Sigmoid colon (tissue), 6 donors: ENCODE measurements at regions not wholly inside any gene's neighbourhood (a gene's known extent, or its start where the extent isn't known, plus 50 kb on each side); places are given as distances from the start of the nearest gene placed in this dataset.

ENCODE experiments used
- DNase-seq: peaks from one replicate; pipeline ENCODE4 v3.0.0-alpha.2; 2019
- H3K27ac ChIP-seq, 4 donors: fragments of 200-600 bp; sonication (generic); one replicate each; pipeline ENCODE4 v1.5.1; 2016 to 2019; ENCODE audit warnings: mild to moderate bottlenecking in 1 of 4
- H3K27me3 ChIP-seq, 3 donors: fragments of 200-600 bp; sonication (generic); one replicate each; pipeline ENCODE4 v1.5.1; 2019; ENCODE audit warnings: mild to moderate bottlenecking in 1 of 3
- H3K36me3 ChIP-seq, 4 donors: fragments of 200-600 bp; sonication (generic); one replicate each; pipeline ENCODE4 v1.5.1; 2016 to 2019
- H3K4me1 ChIP-seq, 4 donors: fragments of 200-600 bp; sonication (generic); one replicate each; pipeline ENCODE4 v1.5.1; 2017 to 2019
- H3K4me3 ChIP-seq, 4 donors: fragments of 200-600 bp; sonication (generic); one replicate each; pipeline ENCODE4 v1.5.1; 2017 to 2019; ENCODE audit warnings: mild to moderate bottlenecking in 2 of 4, moderate library complexity in 1 of 4
- H3K9me3 ChIP-seq, 4 donors: fragments of 200-600 bp in 3 of 4; sonication (generic) in 3 of 4; one replicate each; pipeline versions ENCODE4 v1.5.1 to v1.6.1; 2013 to 2019
- EP300 ChIP-seq, 4 donors: sonication (generic); formaldehyde crosslinking; IDR thresholded peaks; one replicate each; pipeline ENCODE4 v1.6.1; 2017; ENCODE audit warnings: antibody characterized with exemption in 4 of 4
- POLR2A ChIP-seq, 2 donors: fragments of 450-650 bp; IDR thresholded peaks; one replicate each; pipeline ENCODE4 v1.6.1; 2016; ENCODE audit warnings: antibody characterized with exemption in 2 of 2, mild to moderate bottlenecking in 2 of 2, moderate library complexity in 2 of 2
- POLR2AphosphoS5 ChIP-seq, 4 donors: sonication (generic); formaldehyde crosslinking; IDR thresholded peaks; one replicate each; pipeline ENCODE4 v1.6.1; 2017; ENCODE audit warnings: antibody characterized with exemption in 4 of 4
- WGBS, 2 donors: extraction: QIAGEN DNeasy Blood & Tissue Kit; methylation state at CpG; one replicate each; pipeline ENCODE4 v1.1.7; 2013; 5-methylcytosine and 5-hydroxymethylcytosine counted together
- intact Hi-C: fragments of 100-400 bp; cut with DNase I; formaldehyde crosslinking; loops from one replicate; pipeline ENCODE4 v1.15.1; 2023
- TF ChIP-seq, protein P1 (sequence below), 4 experiments: fragments of 450-650 bp in 3 of 4; fragments of 200-600 bp in 1 of 4; IDR thresholded peaks; one replicate each; pipeline ENCODE4 v1.5.1; 2016 to 2019; ENCODE audit warnings: antibody characterized with exemption in 4 of 4, mild to moderate bottlenecking in 3 of 4, moderate library complexity in 2 of 4
- donor health status: healthy with polysubstance abuse.
- donor health status: healthy.

DNA sequence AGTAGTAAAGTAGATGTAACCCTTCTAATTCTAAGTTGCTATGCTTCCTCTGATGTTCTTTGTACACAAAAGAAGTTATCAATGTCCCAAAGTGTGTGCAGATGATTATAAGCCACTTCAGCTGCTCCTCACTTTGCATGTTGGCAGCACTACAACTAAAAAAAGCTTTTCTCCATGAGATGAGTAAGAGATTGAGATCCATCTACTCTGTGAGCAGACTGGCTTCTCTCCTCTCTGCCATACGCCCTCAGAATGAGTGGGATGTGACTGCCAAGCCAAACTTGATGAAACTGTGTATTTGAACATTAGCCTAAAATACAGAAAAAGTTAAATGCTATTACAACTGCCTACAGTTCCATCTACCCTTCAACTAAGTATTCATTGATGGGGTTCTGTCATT, 102.9 kb upstream of the ETV1 start:
- Histone ChIP-seq H3K36me3 (no peaks in the 10 kb centered on the region), H3K27ac (no peak overlapping the region), H3K4me3 (no peak overlapping the region), H3K27me3 (no peaks in the 10 kb centered on the region), H3K4me1 (no peaks in the 10 kb centered on the region), H3K9me3 (peaks cover 0 to under 1% (median 0%) of the 10 kb centered on the region in 4 donors)
- no peak for DNase-seq
- intact Hi-C loops = no loop called here
- TF ChIP-seq POLR2A (IDR thresholded peaks at IDR 0.05) (no peak), EP300 (IDR thresholded peaks at IDR 0.05) (no peak), POLR2AphosphoS5 (IDR thresholded peaks at IDR 0.05) (no peak)
- TF ChIP-seq, protein P1, sequence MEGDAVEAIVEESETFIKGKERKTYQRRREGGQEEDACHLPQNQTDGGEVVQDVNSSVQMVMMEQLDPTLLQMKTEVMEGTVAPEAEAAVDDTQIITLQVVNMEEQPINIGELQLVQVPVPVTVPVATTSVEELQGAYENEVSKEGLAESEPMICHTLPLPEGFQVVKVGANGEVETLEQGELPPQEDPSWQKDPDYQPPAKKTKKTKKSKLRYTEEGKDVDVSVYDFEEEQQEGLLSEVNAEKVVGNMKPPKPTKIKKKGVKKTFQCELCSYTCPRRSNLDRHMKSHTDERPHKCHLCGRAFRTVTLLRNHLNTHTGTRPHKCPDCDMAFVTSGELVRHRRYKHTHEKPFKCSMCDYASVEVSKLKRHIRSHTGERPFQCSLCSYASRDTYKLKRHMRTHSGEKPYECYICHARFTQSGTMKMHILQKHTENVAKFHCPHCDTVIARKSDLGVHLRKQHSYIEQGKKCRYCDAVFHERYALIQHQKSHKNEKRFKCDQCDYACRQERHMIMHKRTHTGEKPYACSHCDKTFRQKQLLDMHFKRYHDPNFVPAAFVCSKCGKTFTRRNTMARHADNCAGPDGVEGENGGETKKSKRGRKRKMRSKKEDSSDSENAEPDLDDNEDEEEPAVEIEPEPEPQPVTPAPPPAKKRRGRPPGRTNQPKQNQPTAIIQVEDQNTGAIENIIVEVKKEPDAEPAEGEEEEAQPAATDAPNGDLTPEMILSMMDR (IDR thresholded peaks at IDR 0.05) = no peak
- WGBS, 2 donors = 69 to 90% methylated on average over 1 of the region's 1 CpG

DNA sequence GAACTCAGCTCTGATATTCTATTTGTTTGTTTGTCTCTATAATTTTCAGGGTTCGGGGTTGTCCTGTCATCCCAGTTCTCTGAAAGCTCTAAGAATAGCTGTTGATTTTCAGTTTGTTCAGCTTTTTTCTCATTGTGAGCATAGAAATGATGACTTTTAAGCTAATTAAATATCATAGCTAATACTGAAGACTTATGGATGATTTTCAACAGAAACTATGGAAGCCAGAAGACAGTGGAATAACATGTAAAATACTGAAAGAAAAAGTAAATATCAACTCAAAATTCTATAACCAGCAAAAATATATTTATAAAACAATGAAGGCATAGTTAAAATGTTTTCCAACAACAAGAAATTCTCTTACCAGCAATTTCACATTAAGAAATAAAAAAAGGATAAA, 96.4 kb upstream of the ETV1 start:
- intact Hi-C loops = no loop called here
- H3K4me3 ChIP-seq = no peak overlapping the region
- peaks cover 0 to 6% (median 3%) of the 10 kb centered on the region in 4 donors for H3K9me3 ChIP-seq
- TF ChIP-seq POLR2A (IDR thresholded peaks at IDR 0.05) (no peak), EP300 (IDR thresholded peaks at IDR 0.05) (no peak)
- DNase-seq = no peak
- 87 to 91% methylated on average over 1 of the region's 1 CpG for WGBS, 2 donors
- no peaks in the 10 kb centered on the region for H3K36me3 ChIP-seq
- H3K27me3 ChIP-seq = no peaks in the 10 kb centered on the region
- no peaks in the 10 kb centered on the region for H3K4me1 ChIP-seq
- no peak overlapping the region for H3K27ac ChIP-seq

DNA sequence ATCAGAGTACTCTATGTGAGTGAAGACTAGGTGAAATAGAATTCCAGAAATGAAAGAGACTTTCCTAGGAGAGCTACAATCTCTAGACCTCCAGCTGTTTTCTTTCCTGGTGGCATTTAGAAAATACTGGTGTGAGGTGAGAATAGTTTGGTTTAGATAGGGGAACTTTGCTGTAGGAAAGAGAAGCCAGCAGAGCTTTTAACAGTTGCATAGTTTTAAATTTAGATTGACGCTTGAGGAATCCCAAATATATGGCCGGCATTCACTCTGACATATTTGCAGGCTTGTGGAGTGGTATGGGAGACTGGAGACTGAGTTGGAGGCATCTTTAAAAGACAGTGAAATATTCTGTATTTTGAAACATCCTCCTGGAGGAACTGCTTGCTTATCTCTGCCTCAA, 94.3 kb upstream of the ETV1 start:
- no peak for DNase-seq
- intact Hi-C loops = no loop called here
- 89 to 91% methylated on average over 2 of the region's 2 CpGs for WGBS, 2 donors
- no peaks in the 10 kb centered on the region for H3K4me1 ChIP-seq
- peaks cover 0 to 6% (median 3%) of the 10 kb centered on the region in 4 donors for H3K9me3 ChIP-seq
- no peak overlapping the region for H3K27ac ChIP-seq
- H3K27me3 ChIP-seq = no peaks in the 10 kb centered on the region
- H3K36me3 ChIP-seq = no peaks in the 10 kb centered on the region
- TF ChIP-seq EP300 (IDR thresholded peaks at IDR 0.05) (no peak), POLR2A (IDR thresholded peaks at IDR 0.05) (no peak), POLR2AphosphoS5 (IDR thresholded peaks at IDR 0.05) (no peak)
- TF ChIP-seq, protein P1 (IDR thresholded peaks at IDR 0.05) = no peak
- H3K4me3 ChIP-seq = no peak overlapping the region

DNA sequence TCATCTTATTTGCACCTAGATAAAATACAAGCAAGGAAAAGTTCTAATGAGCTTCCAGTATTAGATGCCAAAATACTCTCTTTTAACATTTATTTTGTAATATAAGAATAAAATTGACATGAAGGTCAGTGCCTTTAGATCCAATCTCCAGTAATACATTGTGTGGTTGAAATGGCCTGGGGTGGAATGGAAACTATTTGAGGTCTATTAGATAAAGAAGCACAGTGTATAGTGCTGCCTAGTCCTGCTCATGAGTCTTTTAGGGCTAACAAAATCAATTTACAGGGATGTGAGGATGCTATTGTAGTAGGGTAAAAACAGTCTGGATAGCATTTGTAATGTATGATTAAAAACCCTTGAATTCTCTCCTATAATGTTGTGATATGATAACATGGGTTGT, 84.5 kb upstream of the ETV1 start:
- H3K27me3 ChIP-seq = no peaks in the 10 kb centered on the region
- no peak for DNase-seq
- H3K36me3 ChIP-seq = no peaks in the 10 kb centered on the region
- H3K4me1 ChIP-seq = no peaks in the 10 kb centered on the region
- intact Hi-C loops = no loop called here
- TF ChIP-seq EP300 (IDR thresholded peaks at IDR 0.05) (no peak), POLR2AphosphoS5 (IDR thresholded peaks at IDR 0.05) (no peak), POLR2A (IDR thresholded peaks at IDR 0.05) (no peak)
- TF ChIP-seq, protein P1 (IDR thresholded peaks at IDR 0.05) = no peak
- no peaks in the 10 kb centered on the region for H3K9me3 ChIP-seq
- H3K27ac ChIP-seq = no peak overlapping the region
- H3K4me3 ChIP-seq = no peak overlapping the region

DNA sequence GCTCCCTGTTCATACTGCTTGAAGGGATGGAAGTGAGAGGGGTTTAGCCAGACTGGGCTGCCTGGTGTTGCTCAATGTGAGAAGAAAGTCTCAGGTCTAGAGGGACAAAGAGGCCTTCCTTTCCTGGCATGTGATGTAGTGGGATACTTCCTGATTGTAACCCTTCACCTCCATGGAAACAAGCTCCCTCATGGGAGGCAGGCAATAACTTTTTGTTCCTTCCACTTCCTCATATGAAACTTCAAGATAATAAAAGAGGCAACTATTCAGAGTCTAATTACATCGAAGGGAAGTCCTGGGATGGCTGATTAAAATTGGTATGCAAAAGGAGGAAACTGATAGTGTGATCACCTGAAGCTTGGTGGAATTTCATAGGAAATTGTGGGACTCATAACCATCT, 84.1 kb upstream of the ETV1 start:
- DNase-seq = no peak
- Histone ChIP-seq H3K9me3 (no peaks in the 10 kb centered on the region), H3K27ac (no peak overlapping the region), H3K36me3 (no peaks in the 10 kb centered on the region), H3K4me1 (no peaks in the 10 kb centered on the region), H3K27me3 (no peaks in the 10 kb centered on the region), H3K4me3 (no peak overlapping the region)
- WGBS, 2 donors = 10 to 34% methylated on average over 1 of the region's 1 CpG
- intact Hi-C loops = no loop called here
- TF ChIP-seq, protein P1 (IDR thresholded peaks at IDR 0.05) = no peak
- peak in 1 of 4 donors; percentile 29 for TF ChIP-seq POLR2AphosphoS5 (IDR thresholded peaks at IDR 0.05)
- TF ChIP-seq EP300 (IDR thresholded peaks at IDR 0.05) = no peak
- TF ChIP-seq POLR2A (IDR thresholded peaks at IDR 0.05) = no peak
